OCI-LY3 (cell line): ENCODE measurements at regions not wholly inside any gene's neighbourhood (a gene's known extent, or its start where the extent isn't known, plus 50 kb on each side); places are given as distances from the start of the nearest gene placed in this dataset.

Source experiments
- CTCF ChIP-seq: fragments of 200-600, 300-600 bp; sonication (generic); IDR thresholded peaks from 2 replicates; pipeline ENCODE4 v1.5.1; 2014; ENCODE audit warnings: antibody characterized with exemption, low read length, low read depth
- EZH2phosphoT487 ChIP-seq: fragments of 200-600 bp; shearing (Covaris generic); IDR thresholded peaks from 2 replicates; pipeline ENCODE4 v1.6.1; 2018; ENCODE audit warnings: antibody characterized with exemption, mixed run types, low read depth

GRCh38 chrX:125006704-125007103 lies 313.0 kb upstream of the TEX13C start:
- TF ChIP-seq CTCF: no peak
- no peak for TF ChIP-seq EZH2phosphoT487
